GM19452 (cell line): ENCODE measurements at regions not wholly inside any gene's neighbourhood (a gene's known extent, or its start where the extent isn't known, plus 50 kb on each side); places are given as distances from the start of the nearest gene placed in this dataset.
"Not testable (repeated sequence)": the region's sequence is repeated elsewhere in the genome, so short reads cannot be mapped to it uniquely, and the experiment has no call there.

Experiments
- ATAC-seq: cut with Tn5 transposase; IDR thresholded peaks from one replicate; pipeline ENCODE4 v1.9.1; 2021; ENCODE audit not compliant: unreplicated experiment

DNA sequence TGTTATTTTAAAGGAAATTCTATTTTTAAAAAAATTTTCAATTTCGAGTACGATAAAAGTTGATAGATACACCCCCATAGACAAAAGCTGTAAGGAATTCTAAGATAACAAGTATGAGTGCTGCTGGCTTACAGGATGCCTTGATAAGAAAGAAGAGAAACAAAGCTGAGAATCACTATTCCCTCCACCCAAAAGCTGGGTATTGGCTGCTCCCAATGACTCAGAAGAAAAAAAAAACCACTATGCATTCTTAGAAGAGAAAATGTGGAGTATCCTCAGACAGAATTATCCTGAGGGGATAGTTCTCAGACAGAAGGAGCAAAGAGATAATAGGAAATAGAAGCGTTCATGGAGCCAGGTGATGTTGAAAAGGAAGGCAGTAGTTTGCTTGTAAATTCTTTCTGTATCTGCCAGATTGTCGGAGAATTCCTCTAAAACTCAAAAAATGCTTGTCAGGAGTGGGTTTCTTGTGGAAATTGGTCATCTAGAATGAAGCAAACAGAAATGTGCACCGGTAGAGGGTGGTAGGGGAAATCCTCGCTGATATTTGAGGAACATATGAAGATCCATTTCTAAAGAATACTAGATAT lies 217.5 kb upstream of the ADAMTS3 start:
- no peak for ATAC-seq

GRCh38 chr4:72779241-72779640 lies 210.2 kb upstream of the ADAMTS3 start:
- ATAC-seq = no peak

GRCh38 chr4:72777436-72777835 lies 208.4 kb upstream of the ADAMTS3 start:
- ATAC-seq = no peak

GRCh38 chr4:72770708-72771107 lies 201.7 kb upstream of the ADAMTS3 start:
- ATAC-seq = no peak

- ATAC-seq = no peak
These were observed 199.3 kb upstream of the ADAMTS3 start for GRCh38 chr4:72768364-72768763.

DNA sequence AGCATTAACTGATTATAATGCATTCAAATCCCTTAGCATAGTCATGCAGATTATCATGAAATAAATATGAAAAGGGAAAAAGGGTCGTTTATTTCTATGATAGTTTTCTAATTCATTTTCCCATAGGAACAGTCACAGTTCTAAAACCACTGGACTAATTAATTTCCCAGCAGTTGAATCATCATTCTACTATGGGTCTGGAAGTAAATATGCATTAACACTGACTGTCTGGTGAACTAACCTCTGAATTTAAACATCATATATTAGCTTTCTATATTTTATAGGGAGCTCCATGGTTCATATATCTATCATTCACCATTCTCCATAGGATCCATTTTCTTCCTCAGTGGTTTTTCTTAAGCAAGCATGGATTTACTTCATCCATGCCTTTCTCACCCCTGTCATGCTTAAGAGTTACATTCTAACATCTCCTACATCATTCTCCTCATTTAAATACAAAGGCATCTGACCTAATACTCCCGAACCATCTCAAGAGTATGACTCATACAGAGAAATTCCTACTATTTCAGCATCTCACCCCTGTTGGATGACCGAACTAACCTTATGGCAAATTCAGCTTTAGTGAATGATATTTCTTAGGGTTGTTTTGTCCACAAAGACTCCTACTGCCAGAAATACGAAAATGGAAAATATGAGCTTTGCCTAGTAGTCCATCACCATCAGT lies 198.7 kb upstream of the ADAMTS3 start:
- ATAC-seq = no peak

DNA sequence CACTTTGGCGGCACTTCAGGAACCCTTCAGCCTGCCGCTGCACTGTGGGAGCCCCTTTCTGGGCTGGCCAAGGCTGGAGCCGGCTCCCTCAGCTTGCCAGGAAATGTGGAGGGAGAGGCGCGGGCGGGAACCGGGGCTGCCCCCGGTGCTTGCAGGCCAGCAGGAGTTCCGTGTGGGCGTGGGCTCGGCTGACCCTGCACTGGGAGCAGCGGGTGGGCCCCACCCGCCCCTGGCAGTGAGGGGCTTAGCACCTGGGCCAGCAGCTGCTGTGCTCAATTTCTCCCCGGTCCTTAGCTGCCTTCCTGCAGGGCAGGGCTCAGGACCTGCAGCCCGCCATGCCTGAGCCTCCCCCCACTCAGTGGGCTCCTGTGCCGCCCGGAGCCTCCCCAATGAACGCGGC lies 196.8 kb upstream of the ADAMTS3 start:
- not testable (repeated sequence) for ATAC-seq

DNA sequence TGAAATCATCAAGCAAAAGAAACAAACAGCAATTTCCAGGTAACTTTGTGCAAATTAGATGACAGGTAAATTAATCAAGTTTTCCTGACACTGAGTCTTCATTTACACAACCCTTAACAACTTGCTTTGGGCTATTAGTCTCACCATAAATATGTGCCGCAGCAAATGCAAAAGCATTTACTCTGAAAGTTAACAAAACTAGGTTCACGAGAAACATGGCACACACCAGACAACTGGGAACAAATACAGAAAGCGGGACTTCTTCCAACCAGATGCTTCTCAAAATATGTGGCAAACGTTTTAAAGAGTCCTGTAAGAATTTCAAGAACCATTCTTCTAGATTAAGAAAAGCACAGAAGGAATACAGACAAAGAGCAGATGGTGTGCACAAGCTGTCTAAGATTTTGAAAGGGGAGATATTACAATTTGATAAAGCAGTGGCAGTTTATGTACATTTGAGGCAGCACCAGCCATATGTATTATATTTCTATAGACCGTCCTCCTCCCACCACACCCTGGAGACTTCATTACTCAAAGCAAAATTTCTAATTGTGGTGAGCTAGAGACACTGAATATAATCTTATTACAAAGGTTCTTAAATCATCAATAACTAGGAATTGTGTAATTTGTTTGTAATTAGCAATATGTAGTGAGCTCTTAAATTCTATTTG lies 192.5 kb upstream of the ADAMTS3 start:
- no peak for ATAC-seq

DNA sequence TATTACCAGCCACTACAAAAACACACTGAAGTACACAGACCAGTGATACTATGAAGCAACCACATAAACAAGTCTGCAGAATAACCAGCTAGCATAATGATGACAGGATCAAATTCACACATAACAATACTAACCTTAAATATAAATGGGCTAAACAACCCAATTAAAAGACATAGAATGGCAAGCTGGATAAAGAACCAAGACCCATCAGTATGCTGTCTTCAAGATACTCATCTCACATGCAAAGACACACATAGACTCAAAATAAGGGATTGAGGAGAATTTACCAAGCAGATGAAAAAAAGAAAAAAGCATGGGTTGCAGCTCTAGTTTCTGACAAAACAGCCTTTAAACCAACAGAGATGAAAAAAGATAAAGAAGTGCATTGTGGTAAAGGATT lies 184.4 kb upstream of the ADAMTS3 start:
- ATAC-seq = not testable (repeated sequence)

DNA sequence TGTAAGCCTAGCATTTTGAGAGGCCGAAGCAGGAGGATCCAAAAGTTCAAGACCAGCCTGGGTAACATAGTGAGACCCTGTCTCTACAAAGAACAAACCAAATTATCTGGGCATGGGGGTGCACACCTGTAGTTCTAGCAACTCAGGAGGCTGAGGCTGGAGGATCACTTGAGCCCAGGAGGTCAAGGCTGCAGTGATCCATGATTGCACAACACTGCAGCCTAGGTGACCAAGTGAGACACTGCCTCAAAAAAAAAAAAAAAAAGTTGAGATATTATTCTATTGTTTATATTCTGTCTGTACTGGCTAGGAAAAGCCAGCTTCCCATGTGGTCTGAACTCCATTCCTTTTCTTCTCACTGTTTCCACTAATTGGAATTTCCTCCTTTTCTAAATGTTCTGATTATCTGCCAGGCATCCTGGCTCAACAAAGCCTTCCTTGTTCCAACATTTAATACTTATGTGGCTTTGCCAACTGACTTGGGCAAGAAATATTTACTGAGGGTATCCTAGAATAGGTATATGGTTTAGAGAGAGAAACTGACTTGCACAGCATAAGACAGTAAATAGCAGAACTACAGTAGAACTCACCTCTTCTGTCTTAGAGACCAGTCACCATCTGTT lies 175.2 kb upstream of the ADAMTS3 start:
- no peak for ATAC-seq

DNA sequence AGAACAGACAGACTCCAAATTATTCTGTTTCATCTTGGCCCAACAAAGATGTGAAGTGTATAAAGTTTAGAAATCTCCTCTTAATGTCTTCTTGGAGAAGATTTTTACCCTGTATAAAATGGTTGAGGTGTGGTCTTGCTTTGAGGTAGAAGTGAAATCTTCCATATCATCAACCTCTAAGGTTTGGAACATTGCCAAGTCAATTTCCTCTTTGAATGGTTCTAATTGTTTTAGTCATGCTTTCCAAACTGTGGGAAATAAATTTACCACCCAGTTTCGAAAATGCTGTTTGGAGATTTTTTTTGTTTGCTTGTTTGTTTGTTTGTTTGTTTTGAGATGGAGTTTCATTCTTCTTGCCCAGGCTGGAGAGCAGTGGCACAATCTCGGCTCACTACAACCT lies 174.1 kb upstream of the ADAMTS3 start:
- no peak for ATAC-seq

- no peak for ATAC-seq
These were observed 146.3 kb upstream of the ADAMTS3 start for GRCh38 chr4:72715299-72715698.

- no peak for ATAC-seq
These were observed 145.7 kb upstream of the ADAMTS3 start for GRCh38 chr4:72714482-72715279.

DNA sequence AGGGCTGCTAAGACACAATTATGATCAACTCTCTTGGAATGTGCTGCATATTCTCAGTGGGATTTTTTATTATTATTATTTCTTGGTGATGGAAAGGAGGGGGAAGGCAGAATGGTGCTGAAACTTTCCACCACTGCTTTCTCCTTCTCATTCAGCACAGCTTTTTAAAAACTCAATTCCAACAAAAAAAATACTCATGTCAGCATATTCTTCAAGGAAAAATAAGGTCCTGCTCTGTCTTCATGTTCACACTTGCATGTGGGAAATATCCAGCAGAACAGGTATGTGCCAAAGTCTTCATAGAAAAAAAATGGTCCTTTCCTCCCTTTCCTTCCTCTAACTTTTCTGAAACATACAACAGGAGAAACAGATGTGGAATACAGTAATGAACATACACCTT lies 144.0 kb upstream of the ADAMTS3 start:
- no peak for ATAC-seq

DNA sequence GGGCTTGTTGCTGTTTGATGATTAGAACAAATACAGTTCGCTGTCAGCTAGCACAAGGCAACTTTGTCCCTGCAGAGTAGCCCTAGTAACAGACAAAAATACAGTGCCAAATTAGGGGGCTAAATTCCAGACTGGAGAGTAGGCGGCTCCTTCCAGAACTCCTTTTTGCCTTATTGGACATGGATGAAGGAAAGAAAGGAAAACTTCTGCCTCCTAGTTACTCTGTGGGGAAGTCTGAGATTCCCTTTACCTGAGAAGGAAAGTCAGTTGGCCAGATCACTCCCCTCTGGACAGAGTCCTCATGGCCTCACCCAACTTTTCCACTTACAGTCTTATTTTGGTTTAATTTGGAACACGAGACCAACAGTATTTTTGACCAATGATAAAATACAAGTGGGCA lies 140.5 kb upstream of the ADAMTS3 start:
- no peak for ATAC-seq

GRCh38 chr4:72706684-72707083 lies 137.7 kb upstream of the ADAMTS3 start:
- ATAC-seq = no peak

DNA sequence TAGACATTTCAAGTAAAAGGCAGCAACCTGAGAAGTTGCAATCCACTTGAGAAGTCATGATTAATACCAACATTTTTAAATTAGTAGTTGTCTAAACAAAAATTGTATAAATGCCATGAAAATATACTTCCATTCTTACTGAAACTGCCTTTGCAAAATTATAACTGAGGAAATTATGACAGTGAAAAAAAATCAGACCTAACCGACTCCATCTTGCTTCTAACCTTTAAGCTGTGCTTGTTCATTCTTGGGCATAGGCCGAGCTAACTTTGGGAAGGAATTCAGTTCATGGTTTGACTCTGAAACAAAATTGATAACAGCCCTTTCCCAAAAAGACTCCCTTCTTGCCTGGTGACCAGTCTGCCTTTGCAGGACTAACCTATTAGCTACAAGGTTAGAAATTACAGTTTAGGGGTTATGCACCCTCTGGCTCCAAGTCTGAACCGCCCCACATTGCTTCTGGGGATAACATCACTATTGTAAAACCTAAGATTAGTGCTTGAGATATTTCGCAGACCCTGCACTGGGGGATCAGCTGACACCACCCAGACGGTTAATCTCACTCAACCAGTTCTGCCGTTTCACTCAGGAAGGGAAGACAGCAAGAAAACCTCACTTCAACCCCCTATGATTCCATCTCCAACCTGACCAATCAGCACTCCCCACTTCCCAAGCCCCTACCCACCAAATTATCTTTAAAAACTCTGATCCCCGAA lies 136.1 kb upstream of the ADAMTS3 start:
- not testable (repeated sequence) for ATAC-seq

DNA sequence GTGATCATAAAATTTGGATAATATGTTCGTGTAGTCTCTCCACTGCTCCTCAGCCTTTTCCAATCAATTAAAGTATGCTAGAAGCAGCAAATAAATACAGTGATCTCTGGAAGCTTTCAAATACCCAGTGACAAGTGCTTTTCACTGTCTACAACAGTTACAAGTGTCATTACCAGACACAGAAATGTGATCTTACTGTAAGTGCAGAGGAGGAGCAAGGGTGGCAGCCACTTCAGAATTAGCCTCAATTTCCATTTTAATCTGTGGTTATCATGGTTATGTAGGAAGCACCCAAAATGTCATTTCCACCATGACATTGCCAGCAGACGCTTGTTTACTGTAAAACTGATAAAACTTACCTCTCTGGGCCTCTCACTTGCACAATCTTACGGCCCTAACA lies 133.9 kb upstream of the ADAMTS3 start:
- ATAC-seq = no peak

- peak; percentile 69 for ATAC-seq
These were observed 133.2 kb upstream of the ADAMTS3 start for GRCh38 chr4:72701987-72702819.

DNA sequence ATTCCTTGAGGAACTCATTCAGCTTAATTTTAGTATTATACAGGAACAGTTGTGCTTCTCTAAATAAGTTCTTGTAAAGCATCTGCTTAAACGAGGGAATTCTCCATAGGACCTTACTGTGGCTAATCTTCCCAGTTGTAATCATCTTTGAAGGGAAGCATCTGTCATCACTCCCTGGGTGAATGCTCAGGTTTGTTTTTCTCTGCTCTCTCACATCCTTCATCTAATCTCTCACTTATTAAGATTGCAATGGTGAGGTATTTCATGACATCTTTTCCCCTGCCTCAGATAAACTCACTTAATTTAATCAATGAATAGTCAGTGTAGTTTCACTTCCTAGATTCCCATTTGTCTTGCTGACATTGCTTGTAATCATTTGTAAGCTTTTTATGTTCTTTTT lies 121.8 kb upstream of the ADAMTS3 start:
- ATAC-seq = no peak
